Central memory CD8-positive, alpha-beta T cell (primary cell): ENCODE measurements at regions not wholly inside any gene's neighbourhood (a gene's known extent, or its start where the extent isn't known, plus 50 kb on each side); places are given as distances from the start of the nearest gene placed in this dataset.
"Not testable (repeated sequence)": the region's sequence is repeated elsewhere in the genome, so short reads cannot be mapped to it uniquely, and the experiment has no call there.

Experiments
- ATAC-seq: fragments of 150-1000 bp; cut with Tn5 transposase; replicated peaks from 2 replicates; pipeline ENCODE4 v1.10.0; 2022; ENCODE audit warnings: mild to moderate bottlenecking, moderate FRiP score, moderate number of reproducible peaks; ENCODE audit not compliant: poor library complexity, severe bottlenecking; ENCODE audit errors: extremely low read depth
- DNase-seq, 2 donors: peaks; one replicate each; pipeline ENCODE4 v3.0.0; 2021; ENCODE audit warnings: low spot score in 2 of 2
- H3K27ac Mint-ChIP-seq: one replicate; pipeline ENCODE4 v1.8.0; 2022; ENCODE audit warnings: low read depth, mild to moderate bottlenecking, moderate library complexity, mixed read lengths
- H3K27me3 Mint-ChIP-seq: one replicate; pipeline ENCODE4 v1.8.0; 2022; ENCODE audit warnings: mixed read lengths
- H3K36me3 Mint-ChIP-seq: one replicate; pipeline ENCODE4 v1.8.0; 2022; ENCODE audit warnings: mild to moderate bottlenecking, moderate library complexity, mixed read lengths; ENCODE audit not compliant: insufficient read depth
- H3K4me1 Mint-ChIP-seq: one replicate; pipeline ENCODE4 v1.8.0; 2022; ENCODE audit warnings: mixed read lengths
- H3K4me3 Mint-ChIP-seq: one replicate; pipeline ENCODE4 v1.8.0; 2022; ENCODE audit warnings: mild to moderate bottlenecking, moderate library complexity, mixed read lengths
- H3K9me3 Mint-ChIP-seq: one replicate; pipeline ENCODE4 v1.8.0; 2022; ENCODE audit warnings: mixed read lengths

GRCh38 chr6:1182722-1183521 is 129.0 kb upstream of the FOXQ1 start:
- Mint-ChIP-seq H3K27ac (no peak overlapping the region), H3K36me3 (no peaks in the 10 kb centered on the region)
- ATAC-seq = no peak

GRCh38 chr6:1181939-1182605 is 129.8 kb upstream of the FOXQ1 start:
- H3K27me3 Mint-ChIP-seq = peaks cover 20% of the 10 kb centered on the region
- DNase-seq = no peak
- no peak overlapping the region for H3K4me3 Mint-ChIP-seq

More at GRCh38 chr6:1182722-1183521, 129.0 kb upstream of the FOXQ1 start:
- Mint-ChIP-seq H3K4me1 (no peaks in the 10 kb centered on the region), H3K4me3 (no peak overlapping the region), H3K9me3 (no peaks in the 10 kb centered on the region), H3K27me3 (peaks cover 12% of the 10 kb centered on the region)
- no peak for DNase-seq

GRCh38 chr6:1179571-1180459 is 132.1 kb upstream of the FOXQ1 start:
- Mint-ChIP-seq H3K36me3 (no peaks in the 10 kb centered on the region), H3K4me1 (no peaks in the 10 kb centered on the region), H3K27me3 (peaks cover 40% of the 10 kb centered on the region), H3K9me3 (no peaks in the 10 kb centered on the region), H3K27ac (no peak overlapping the region), H3K4me3 (no peak overlapping the region)
- DNase-seq (no peak), ATAC-seq (no peak)

More at GRCh38 chr6:1181939-1182605, 129.8 kb upstream of the FOXQ1 start:
- H3K27ac Mint-ChIP-seq = no peak overlapping the region
- no peaks in the 10 kb centered on the region for H3K9me3 Mint-ChIP-seq
- no peaks in the 10 kb centered on the region for H3K4me1 Mint-ChIP-seq
- no peaks in the 10 kb centered on the region for H3K36me3 Mint-ChIP-seq
- no peak for ATAC-seq

GRCh38 chr6:1178590-1178989 is 133.3 kb upstream of the FOXQ1 start:
- no peaks in the 10 kb centered on the region for H3K36me3 Mint-ChIP-seq
- DNase-seq (no peak), ATAC-seq (no peak)
- no peak overlapping the region for H3K27ac Mint-ChIP-seq
- H3K9me3 Mint-ChIP-seq = no peaks in the 10 kb centered on the region
- H3K27me3 Mint-ChIP-seq = peaks cover 40% of the 10 kb centered on the region
- no peak overlapping the region for H3K4me3 Mint-ChIP-seq
- no peaks in the 10 kb centered on the region for H3K4me1 Mint-ChIP-seq

- Mint-ChIP-seq H3K4me3 (no peak overlapping the region), H3K36me3 (no peaks in the 10 kb centered on the region), H3K9me3 (no peaks in the 10 kb centered on the region), H3K27ac (no peak overlapping the region), H3K27me3 (peaks cover 40% of the 10 kb centered on the region), H3K4me1 (no peaks in the 10 kb centered on the region)
- ATAC-seq = no peak
- DNase-seq = no peak
Measured at GRCh38 chr6:1176567-1176966, 135.3 kb upstream of the FOXQ1 start.

GRCh38 chr6:1175877-1176276 is 136.0 kb upstream of the FOXQ1 start:
- H3K27me3 Mint-ChIP-seq = peaks cover 40% of the 10 kb centered on the region
- DNase-seq (no peak), ATAC-seq (no peak)
- H3K27ac Mint-ChIP-seq = no peak overlapping the region
- H3K4me1 Mint-ChIP-seq = no peaks in the 10 kb centered on the region
- H3K9me3 Mint-ChIP-seq = no peaks in the 10 kb centered on the region
- no peak overlapping the region for H3K4me3 Mint-ChIP-seq
- no peaks in the 10 kb centered on the region for H3K36me3 Mint-ChIP-seq

- Mint-ChIP-seq H3K4me1 (no peaks in the 10 kb centered on the region), H3K27me3 (peaks cover 43% of the 10 kb centered on the region), H3K27ac (no peak overlapping the region), H3K9me3 (no peaks in the 10 kb centered on the region), H3K36me3 (no peaks in the 10 kb centered on the region), H3K4me3 (no peak overlapping the region)
- no peak for ATAC-seq
- no peak for DNase-seq
Measured at GRCh38 chr6:1170794-1171193, 141.1 kb upstream of the FOXQ1 start.

- Mint-ChIP-seq H3K27ac (no peak overlapping the region), H3K36me3 (no peaks in the 10 kb centered on the region), H3K4me1 (no peaks in the 10 kb centered on the region), H3K27me3 (peaks cover 48% of the 10 kb centered on the region), H3K4me3 (no peak overlapping the region), H3K9me3 (no peaks in the 10 kb centered on the region)
- ATAC-seq (no peak), DNase-seq (no peak)
Measured at GRCh38 chr6:1164600-1164999, 147.3 kb upstream of the FOXQ1 start.

- H3K27me3 Mint-ChIP-seq = peaks cover 47% of the 10 kb centered on the region
- H3K9me3 Mint-ChIP-seq = no peaks in the 10 kb centered on the region
- no peaks in the 10 kb centered on the region for H3K4me1 Mint-ChIP-seq
- H3K4me3 Mint-ChIP-seq = no peak overlapping the region
- H3K36me3 Mint-ChIP-seq = no peaks in the 10 kb centered on the region
- no peak overlapping the region for H3K27ac Mint-ChIP-seq
- ATAC-seq (no peak), DNase-seq (no peak)
Measured at GRCh38 chr6:1163501-1163900, 148.4 kb upstream of the FOXQ1 start.

GRCh38 chr6:1162367-1163275 is 149.3 kb upstream of the FOXQ1 start:
- H3K27me3 Mint-ChIP-seq = peaks cover 49% of the 10 kb centered on the region
- H3K36me3 Mint-ChIP-seq = no peaks in the 10 kb centered on the region
- no peak overlapping the region for H3K27ac Mint-ChIP-seq
- no peaks in the 10 kb centered on the region for H3K9me3 Mint-ChIP-seq
- DNase-seq (no peak), ATAC-seq (no peak)
- H3K4me1 Mint-ChIP-seq = no peaks in the 10 kb centered on the region
- peak overlapping the region; percentile 23 for H3K4me3 Mint-ChIP-seq

GRCh38 chr6:1156411-1156810 is 155.5 kb upstream of the FOXQ1 start:
- H3K9me3 Mint-ChIP-seq, ATAC-seq, H3K4me1 Mint-ChIP-seq, H3K4me3 Mint-ChIP-seq, DNase-seq, H3K27ac Mint-ChIP-seq, H3K36me3 Mint-ChIP-seq: not testable (repeated sequence)
- H3K27me3 Mint-ChIP-seq = peaks cover 56% of the 10 kb centered on the region
